ENCODE measurements at regions not wholly inside any gene's neighbourhood (a gene's known extent, or its start where the extent isn't known, plus 50 kb on each side); places are given as distances from the start of the nearest gene placed in this dataset.

GRCh38 chr5:98581112-98581997, 192.1 kb upstream of the RGMB start:
- no peak overlapping the region for H3K4me3 Mint-ChIP-seq
- DNase-seq (ENCODE audit: low spot score in 2 of 2, unreplicated experiment in 2 of 2) = no peak
- no peak overlapping the region for H3K27ac Mint-ChIP-seq
- no peaks in the 10 kb centered on the region for H3K9me3 Mint-ChIP-seq
- H3K36me3 Mint-ChIP-seq = no peaks in the 10 kb centered on the region
- H3K27me3 Mint-ChIP-seq (ENCODE audit: low read depth) = no peaks in the 10 kb centered on the region
- H3K4me1 Mint-ChIP-seq = peaks cover 3% of the 10 kb centered on the region
- TF ChIP-seq, protein P1, sequence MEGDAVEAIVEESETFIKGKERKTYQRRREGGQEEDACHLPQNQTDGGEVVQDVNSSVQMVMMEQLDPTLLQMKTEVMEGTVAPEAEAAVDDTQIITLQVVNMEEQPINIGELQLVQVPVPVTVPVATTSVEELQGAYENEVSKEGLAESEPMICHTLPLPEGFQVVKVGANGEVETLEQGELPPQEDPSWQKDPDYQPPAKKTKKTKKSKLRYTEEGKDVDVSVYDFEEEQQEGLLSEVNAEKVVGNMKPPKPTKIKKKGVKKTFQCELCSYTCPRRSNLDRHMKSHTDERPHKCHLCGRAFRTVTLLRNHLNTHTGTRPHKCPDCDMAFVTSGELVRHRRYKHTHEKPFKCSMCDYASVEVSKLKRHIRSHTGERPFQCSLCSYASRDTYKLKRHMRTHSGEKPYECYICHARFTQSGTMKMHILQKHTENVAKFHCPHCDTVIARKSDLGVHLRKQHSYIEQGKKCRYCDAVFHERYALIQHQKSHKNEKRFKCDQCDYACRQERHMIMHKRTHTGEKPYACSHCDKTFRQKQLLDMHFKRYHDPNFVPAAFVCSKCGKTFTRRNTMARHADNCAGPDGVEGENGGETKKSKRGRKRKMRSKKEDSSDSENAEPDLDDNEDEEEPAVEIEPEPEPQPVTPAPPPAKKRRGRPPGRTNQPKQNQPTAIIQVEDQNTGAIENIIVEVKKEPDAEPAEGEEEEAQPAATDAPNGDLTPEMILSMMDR (IDR thresholded peaks at IDR 0.05; ENCODE audit: unreplicated experiment) = no peak

DNA sequence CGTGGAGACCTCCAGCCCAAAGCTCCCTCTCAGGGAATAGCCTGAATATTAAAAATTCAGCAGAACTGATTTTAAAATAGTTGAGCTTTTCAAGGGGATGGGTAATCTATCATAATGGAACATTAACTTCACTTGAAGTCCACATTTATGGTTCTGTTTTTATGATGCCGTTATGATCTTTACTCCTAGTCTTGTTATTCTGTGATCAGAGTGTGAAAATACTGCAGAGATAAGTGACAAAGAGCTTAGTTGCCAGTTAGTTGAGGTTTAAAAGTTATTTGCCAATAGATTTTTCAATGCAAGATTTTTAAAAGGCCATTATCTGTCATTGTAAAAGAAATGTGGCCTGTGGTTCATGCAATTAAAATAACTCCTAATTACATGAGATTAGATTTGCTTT, 189.9 kb upstream of the RGMB start:
- Mint-ChIP-seq H3K4me1 (peaks cover 3% of the 10 kb centered on the region), H3K27ac (no peak overlapping the region)
- TF ChIP-seq, protein P1 (IDR thresholded peaks at IDR 0.05; ENCODE audit: unreplicated experiment) = no peak

GRCh38 chr5:98585661-98586310, 187.7 kb upstream of the RGMB start:
- DNase-seq (ENCODE audit: low spot score in 2 of 2, unreplicated experiment in 2 of 2) = no peak
- H3K4me1 Mint-ChIP-seq = peaks cover 3% of the 10 kb centered on the region
- H3K4me3 Mint-ChIP-seq = no peak overlapping the region
- TF ChIP-seq, protein P1 (IDR thresholded peaks at IDR 0.05; ENCODE audit: unreplicated experiment) = no peak
- H3K36me3 Mint-ChIP-seq = no peaks in the 10 kb centered on the region
- no peaks in the 10 kb centered on the region for H3K27me3 Mint-ChIP-seq (ENCODE audit: low read depth)
- H3K9me3 Mint-ChIP-seq = peaks cover 4% of the 10 kb centered on the region
- no peak overlapping the region for H3K27ac Mint-ChIP-seq

More for the DNA sequence above, 189.9 kb upstream of the RGMB start:
- no peaks in the 10 kb centered on the region for H3K9me3 Mint-ChIP-seq
- H3K4me3 Mint-ChIP-seq = no peak overlapping the region
- DNase-seq (ENCODE audit: low spot score in 2 of 2, unreplicated experiment in 2 of 2) = no peak
- H3K36me3 Mint-ChIP-seq = no peaks in the 10 kb centered on the region
- no peaks in the 10 kb centered on the region for H3K27me3 Mint-ChIP-seq (ENCODE audit: low read depth)

DNA sequence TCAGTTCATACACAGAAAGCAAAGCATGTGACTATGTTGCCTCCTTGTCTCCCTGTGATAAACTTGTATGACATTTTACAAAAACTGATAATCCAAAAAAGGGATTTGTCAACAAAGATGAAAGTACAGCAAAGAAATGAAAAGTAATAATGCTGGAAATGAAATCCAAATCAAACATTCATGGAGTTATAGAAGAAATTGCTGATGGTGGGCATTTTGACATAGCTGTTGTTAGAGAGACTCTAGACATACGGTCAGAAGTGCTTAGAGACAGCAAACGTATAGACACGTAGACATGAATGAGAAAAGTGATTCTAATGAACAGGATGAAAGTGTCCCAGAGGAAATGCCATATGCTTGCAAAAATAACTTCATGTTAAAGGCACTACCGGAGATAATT, 186.9 kb upstream of the RGMB start:
- Mint-ChIP-seq H3K36me3 (no peaks in the 10 kb centered on the region), H3K27me3 (ENCODE audit: low read depth) (no peaks in the 10 kb centered on the region), H3K9me3 (peaks cover 4% of the 10 kb centered on the region), H3K4me1 (peaks cover 3% of the 10 kb centered on the region), H3K4me3 (no peak overlapping the region), H3K27ac (no peak overlapping the region)
- no peak for DNase-seq (ENCODE audit: low spot score in 2 of 2, unreplicated experiment in 2 of 2)
- TF ChIP-seq, protein P1 (IDR thresholded peaks at IDR 0.05; ENCODE audit: unreplicated experiment) = no peak

GRCh38 chr5:98587166-98587565, 186.3 kb upstream of the RGMB start:
- Mint-ChIP-seq H3K27ac (no peak overlapping the region), H3K4me1 (peaks cover 3% of the 10 kb centered on the region), H3K36me3 (no peaks in the 10 kb centered on the region), H3K9me3 (peaks cover 4% of the 10 kb centered on the region), H3K4me3 (no peak overlapping the region), H3K27me3 (ENCODE audit: low read depth) (no peaks in the 10 kb centered on the region)
- DNase-seq (ENCODE audit: low spot score in 2 of 2, unreplicated experiment in 2 of 2) = no peak
- TF ChIP-seq, protein P1 (IDR thresholded peaks at IDR 0.05; ENCODE audit: unreplicated experiment) = no peak

Measured in mesothelial cell of epicardium (in vitro differentiated cells).